ENCODE measurements at regions not wholly inside any gene's neighbourhood (a gene's known extent, or its start where the extent isn't known, plus 50 kb on each side); places are given as distances from the start of the nearest gene placed in this dataset.
"Not testable (repeated sequence)": the region's sequence is repeated elsewhere in the genome, so short reads cannot be mapped to it uniquely, and the experiment has no call there.

- H3K27ac ChIP-seq (ENCODE audit: insufficient read depth, low read length, poor library complexity, severe bottlenecking); H3K9me3 ChIP-seq (ENCODE audit: control insufficient read depth in 2 of 2, low read length in 2 of 2); ATAC-seq (ENCODE audit: low read depth in 2 of 2); H3K9me3 Mint-ChIP-seq; H3K4me1 ChIP-seq (ENCODE audit: control insufficient read depth, insufficient read depth, low read length, poor library complexity, severe bottlenecking); H3K27me3 ChIP-seq (ENCODE audit: control insufficient read depth, insufficient read depth, low read length); H3K27me3 Mint-ChIP-seq; H3K27ac Mint-ChIP-seq; H3K4me3 ChIP-seq (ENCODE audit: low read depth, low read length); H3K36me3 Mint-ChIP-seq; H3K36me3 ChIP-seq (ENCODE audit: control insufficient read depth, insufficient read depth, low read length); H3K4me3 Mint-ChIP-seq; DNase-seq; H3K4me1 Mint-ChIP-seq: not testable (repeated sequence)
These were observed 184.0 kb upstream of the OSBPL11 start for GRCh38 chr3:125779276-125779675.

- H3K4me1 Mint-ChIP-seq; H3K4me3 ChIP-seq (ENCODE audit: low read depth, low read length): not testable (repeated sequence)
These were observed 184.6 kb upstream of the OSBPL11 start for GRCh38 chr3:125779918-125780317.

GRCh38 chr3:125781678-125782077 lies 186.4 kb upstream of the OSBPL11 start:
- not testable (repeated sequence) for H3K27me3 ChIP-seq (ENCODE audit: control insufficient read depth, insufficient read depth, low read length); H3K4me3 ChIP-seq (ENCODE audit: low read depth, low read length); H3K27ac Mint-ChIP-seq; H3K4me1 ChIP-seq (ENCODE audit: control insufficient read depth, insufficient read depth, low read length, poor library complexity, severe bottlenecking); ATAC-seq (ENCODE audit: low read depth in 2 of 2); H3K4me3 Mint-ChIP-seq; H3K36me3 Mint-ChIP-seq; H3K27me3 Mint-ChIP-seq; H3K27ac ChIP-seq (ENCODE audit: insufficient read depth, low read length, poor library complexity, severe bottlenecking); DNase-seq; H3K9me3 ChIP-seq (ENCODE audit: control insufficient read depth in 2 of 2, low read length in 2 of 2); H3K4me1 Mint-ChIP-seq; H3K36me3 ChIP-seq (ENCODE audit: control insufficient read depth, insufficient read depth, low read length); H3K9me3 Mint-ChIP-seq

More at GRCh38 chr3:125779918-125780317, 184.6 kb upstream of the OSBPL11 start:
- not testable (repeated sequence) for H3K27me3 Mint-ChIP-seq; H3K4me3 Mint-ChIP-seq; H3K36me3 Mint-ChIP-seq; H3K4me1 ChIP-seq (ENCODE audit: control insufficient read depth, insufficient read depth, low read length, poor library complexity, severe bottlenecking); DNase-seq; H3K9me3 ChIP-seq (ENCODE audit: control insufficient read depth in 2 of 2, low read length in 2 of 2); H3K27ac ChIP-seq (ENCODE audit: insufficient read depth, low read length, poor library complexity, severe bottlenecking); ATAC-seq (ENCODE audit: low read depth in 2 of 2); H3K36me3 ChIP-seq (ENCODE audit: control insufficient read depth, insufficient read depth, low read length); H3K9me3 Mint-ChIP-seq; H3K27me3 ChIP-seq (ENCODE audit: control insufficient read depth, insufficient read depth, low read length)
- H3K27ac Mint-ChIP-seq: peak overlapping the region in 1 of 3 donors; percentile 87

GRCh38 chr3:125790312-125790711 lies 178.7 kb upstream of the ROPN1B start:
- H3K27ac ChIP-seq (ENCODE audit: insufficient read depth, low read length, poor library complexity, severe bottlenecking); DNase-seq; H3K4me3 ChIP-seq (ENCODE audit: low read depth, low read length); H3K9me3 ChIP-seq (ENCODE audit: control insufficient read depth in 2 of 2, low read length in 2 of 2); H3K4me1 Mint-ChIP-seq; H3K27ac Mint-ChIP-seq; H3K36me3 ChIP-seq (ENCODE audit: control insufficient read depth, insufficient read depth, low read length); H3K4me1 ChIP-seq (ENCODE audit: control insufficient read depth, insufficient read depth, low read length, poor library complexity, severe bottlenecking); H3K9me3 Mint-ChIP-seq; H3K36me3 Mint-ChIP-seq; H3K27me3 ChIP-seq (ENCODE audit: control insufficient read depth, insufficient read depth, low read length); H3K4me3 Mint-ChIP-seq; ATAC-seq (ENCODE audit: low read depth in 2 of 2): not testable (repeated sequence)
- peaks cover 30% of the 10 kb centered on the region for H3K27me3 Mint-ChIP-seq

GRCh38 chr3:125791021-125791420 lies 178.0 kb upstream of the ROPN1B start:
- not testable (repeated sequence) for H3K9me3 Mint-ChIP-seq; H3K36me3 ChIP-seq (ENCODE audit: control insufficient read depth, insufficient read depth, low read length); H3K27me3 ChIP-seq (ENCODE audit: control insufficient read depth, insufficient read depth, low read length); H3K36me3 Mint-ChIP-seq; H3K4me3 Mint-ChIP-seq; H3K4me1 Mint-ChIP-seq; H3K9me3 ChIP-seq (ENCODE audit: control insufficient read depth in 2 of 2, low read length in 2 of 2); H3K27ac Mint-ChIP-seq; DNase-seq; H3K27ac ChIP-seq (ENCODE audit: insufficient read depth, low read length, poor library complexity, severe bottlenecking); ATAC-seq (ENCODE audit: low read depth in 2 of 2); H3K4me1 ChIP-seq (ENCODE audit: control insufficient read depth, insufficient read depth, low read length, poor library complexity, severe bottlenecking); H3K4me3 ChIP-seq (ENCODE audit: low read depth, low read length)
- H3K27me3 Mint-ChIP-seq: peaks cover 26% of the 10 kb centered on the region

- H3K36me3 ChIP-seq (ENCODE audit: control insufficient read depth, insufficient read depth, low read length); ATAC-seq (ENCODE audit: low read depth in 2 of 2); H3K4me3 ChIP-seq (ENCODE audit: low read depth, low read length); H3K4me1 ChIP-seq (ENCODE audit: control insufficient read depth, insufficient read depth, low read length, poor library complexity, severe bottlenecking); H3K27me3 ChIP-seq (ENCODE audit: control insufficient read depth, insufficient read depth, low read length); H3K4me1 Mint-ChIP-seq; H3K27ac Mint-ChIP-seq; H3K36me3 Mint-ChIP-seq; DNase-seq; H3K27ac ChIP-seq (ENCODE audit: insufficient read depth, low read length, poor library complexity, severe bottlenecking): not testable (repeated sequence)
- Mint-ChIP-seq H3K27me3 (peaks cover 14% of the 10 kb centered on the region), H3K4me3 (peak overlapping the region in 1 of 4 donors; percentile 41), H3K9me3 (peaks cover 0 to 58% (median 22%) of the 10 kb centered on the region in 7 donors)
- peaks cover 10 to 21% of the 10 kb centered on the region in 2 experiments for H3K9me3 ChIP-seq (ENCODE audit: control insufficient read depth in 2 of 2, low read length in 2 of 2)
These were observed 159.0 kb upstream of the ROPN1B start for GRCh38 chr3:125810010-125810409.

- Mint-ChIP-seq H3K27ac (peak overlapping the region in 2 of 3 donors; percentile 66 to 75), H3K9me3 (peaks cover 0 to 17% (median 4%) of the 10 kb centered on the region in 7 donors), H3K4me3 (peak overlapping the region in 1 of 4 donors; percentile 15)
- H3K27ac ChIP-seq (ENCODE audit: insufficient read depth, low read length, poor library complexity, severe bottlenecking); H3K36me3 Mint-ChIP-seq; H3K4me1 Mint-ChIP-seq; H3K36me3 ChIP-seq (ENCODE audit: control insufficient read depth, insufficient read depth, low read length); H3K27me3 Mint-ChIP-seq; H3K4me1 ChIP-seq (ENCODE audit: control insufficient read depth, insufficient read depth, low read length, poor library complexity, severe bottlenecking); ATAC-seq (ENCODE audit: low read depth in 2 of 2); H3K4me3 ChIP-seq (ENCODE audit: low read depth, low read length); H3K27me3 ChIP-seq (ENCODE audit: control insufficient read depth, insufficient read depth, low read length); H3K9me3 ChIP-seq (ENCODE audit: control insufficient read depth in 2 of 2, low read length in 2 of 2): not testable (repeated sequence)
- peak in 2 of 3 donors; percentile 4 to 24 for DNase-seq
These were observed 146.8 kb upstream of the ROPN1B start for GRCh38 chr3:125822175-125822574.

- DNase-seq; H3K27me3 Mint-ChIP-seq; H3K36me3 ChIP-seq (ENCODE audit: control insufficient read depth, insufficient read depth, low read length); H3K4me3 ChIP-seq (ENCODE audit: low read depth, low read length); H3K9me3 ChIP-seq (ENCODE audit: control insufficient read depth in 2 of 2, low read length in 2 of 2); H3K4me3 Mint-ChIP-seq; ATAC-seq (ENCODE audit: low read depth in 2 of 2); H3K27ac Mint-ChIP-seq; H3K36me3 Mint-ChIP-seq; H3K27ac ChIP-seq (ENCODE audit: insufficient read depth, low read length, poor library complexity, severe bottlenecking); H3K27me3 ChIP-seq (ENCODE audit: control insufficient read depth, insufficient read depth, low read length); H3K4me1 ChIP-seq (ENCODE audit: control insufficient read depth, insufficient read depth, low read length, poor library complexity, severe bottlenecking): not testable (repeated sequence)
- H3K4me1 Mint-ChIP-seq: peaks cover 3 to 10% (median 7%) of the 10 kb centered on the region in 4 donors
- H3K9me3 Mint-ChIP-seq: peaks cover 0 to 25% (median 6%) of the 10 kb centered on the region in 7 donors
These were observed 137.8 kb upstream of the ROPN1B start for GRCh38 chr3:125831005-125831750.
